Umbilical cord (tissue), 1 donor: ENCODE measurements at regions not wholly inside any gene's neighbourhood (a gene's known extent, or its start where the extent isn't known, plus 50 kb on each side); places are given as distances from the start of the nearest gene placed in this dataset.
A peak's percentile ranks its signal among the peaks of the same experiment; 100 is the strongest.

Experiments
- DNase-seq: peaks from one replicate; pipeline ENCODE4 v3.0.0-alpha.2; 2015; ENCODE audit warnings: low spot score

DNA sequence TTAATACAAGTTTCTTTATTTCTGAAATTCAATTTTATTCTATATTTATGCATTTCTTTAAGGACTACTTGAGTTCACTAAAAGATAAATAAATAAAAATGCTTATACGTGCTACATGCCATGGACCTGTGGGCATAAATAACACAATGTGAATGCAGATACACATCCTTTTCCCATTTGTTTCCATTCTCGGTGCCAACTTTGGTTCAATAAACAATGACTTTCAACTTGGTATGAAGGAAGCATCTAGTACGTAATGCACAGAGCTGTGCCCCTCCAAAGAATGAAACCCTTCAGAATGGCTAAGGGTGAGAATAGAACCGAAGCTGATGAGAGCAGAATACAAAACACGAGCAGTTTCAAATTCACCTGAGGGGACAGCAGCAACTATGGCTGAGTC, 409.3 kb downstream of the MTX2 start:
- DNase-seq: no peak

DNA sequence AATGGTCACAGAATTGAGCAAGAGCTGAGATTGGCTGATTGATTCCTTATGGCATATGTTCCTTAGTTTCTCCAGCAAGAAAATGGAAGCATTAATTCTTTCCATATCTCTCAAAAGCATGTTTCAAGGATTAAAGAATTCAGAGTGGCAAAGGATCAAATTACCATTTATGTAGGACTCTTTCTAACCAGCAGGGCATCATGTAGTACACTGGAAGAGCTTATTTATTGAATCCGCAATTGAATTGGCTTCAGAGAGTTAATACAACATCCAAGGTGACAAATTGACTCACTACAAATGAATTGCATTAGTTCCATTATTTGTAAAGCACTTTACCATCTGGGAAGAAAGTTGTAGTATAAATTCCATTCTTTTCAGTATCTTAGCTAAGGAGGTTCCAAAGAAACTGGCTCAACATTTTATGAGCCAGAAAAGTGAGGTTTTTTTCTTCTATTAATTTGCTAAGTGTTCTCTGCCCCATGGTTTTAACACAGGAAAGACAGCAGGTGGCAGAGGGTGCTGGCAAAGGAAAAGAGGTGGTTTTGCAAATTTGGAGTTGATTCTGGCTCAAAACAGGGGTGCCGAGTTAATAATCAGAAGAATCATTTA, 409.9 kb downstream of the MTX2 start:
- no peak for DNase-seq

DNA sequence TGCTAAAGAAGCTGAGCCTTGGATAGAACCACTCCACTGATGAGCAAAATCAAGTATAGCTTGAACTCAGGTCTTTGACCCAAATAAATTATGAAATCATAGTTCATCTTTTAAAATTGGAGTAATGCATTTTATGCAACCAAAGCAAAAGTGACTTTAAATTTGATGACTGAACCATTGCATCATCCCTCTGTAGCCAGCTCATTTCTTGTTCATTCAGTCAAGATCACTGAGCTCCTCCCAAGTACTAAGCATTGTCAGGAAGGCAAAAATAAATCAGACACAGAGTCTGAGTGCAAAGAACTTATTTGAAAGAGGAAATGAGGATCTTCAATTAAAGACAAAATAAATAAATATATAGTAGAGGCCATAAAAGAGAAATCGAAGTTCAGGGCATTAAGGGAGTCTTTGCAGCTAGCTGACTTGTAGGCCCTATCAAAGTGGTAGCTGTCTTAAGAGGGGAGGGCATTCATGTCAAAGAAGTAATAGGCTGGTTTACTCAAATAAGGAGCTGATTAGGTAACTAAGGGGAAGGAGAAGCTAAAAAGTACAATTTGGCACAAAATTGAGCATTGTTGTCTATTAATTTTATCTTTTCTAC, 411.8 kb downstream of the MTX2 start:
- no peak for DNase-seq

DNA sequence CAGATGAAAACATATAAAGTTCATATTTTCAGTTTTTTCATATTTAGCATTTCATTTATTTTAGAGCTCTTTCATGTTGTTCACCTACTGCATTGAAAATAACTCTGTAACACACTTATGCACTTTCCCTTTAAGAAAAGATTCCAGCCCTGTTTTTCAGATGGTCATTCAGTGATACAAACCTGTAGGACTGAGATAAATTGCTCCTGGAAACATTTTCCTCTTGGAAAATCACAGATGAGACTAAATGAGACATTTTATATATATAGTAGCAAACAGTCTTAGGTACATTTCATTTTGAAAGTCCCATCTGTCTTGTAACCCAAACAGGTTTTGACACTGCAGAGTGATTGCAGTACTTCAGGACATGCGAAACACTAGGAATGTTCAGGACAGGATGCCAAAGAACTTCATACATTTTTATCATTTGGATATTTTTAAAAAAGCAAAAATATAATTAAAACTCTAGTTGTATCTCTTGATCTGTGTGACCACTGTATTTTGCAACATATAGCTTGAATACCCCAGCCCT, 412.4 kb downstream of the MTX2 start:
- DNase-seq: no peak

DNA sequence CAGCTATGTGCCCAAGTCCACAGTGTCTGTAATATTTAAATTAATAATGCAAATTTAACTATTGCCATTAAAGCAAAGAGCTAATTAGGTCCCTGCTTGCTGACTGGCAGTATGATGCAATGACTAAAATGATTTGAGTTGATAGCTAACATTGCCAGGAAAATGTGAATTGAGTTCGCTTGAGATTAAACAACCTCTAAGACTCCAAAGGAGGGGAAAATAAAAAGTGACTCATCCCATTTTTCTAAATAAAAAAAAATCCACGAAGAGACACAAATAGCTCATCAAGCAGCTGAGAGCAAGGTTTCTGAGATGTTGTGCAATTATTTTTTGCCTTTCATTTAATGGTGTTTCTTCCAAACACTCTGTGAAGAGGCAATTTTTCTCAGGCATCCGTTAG, 413.0 kb downstream of the MTX2 start:
- DNase-seq: peak; percentile 68

DNA sequence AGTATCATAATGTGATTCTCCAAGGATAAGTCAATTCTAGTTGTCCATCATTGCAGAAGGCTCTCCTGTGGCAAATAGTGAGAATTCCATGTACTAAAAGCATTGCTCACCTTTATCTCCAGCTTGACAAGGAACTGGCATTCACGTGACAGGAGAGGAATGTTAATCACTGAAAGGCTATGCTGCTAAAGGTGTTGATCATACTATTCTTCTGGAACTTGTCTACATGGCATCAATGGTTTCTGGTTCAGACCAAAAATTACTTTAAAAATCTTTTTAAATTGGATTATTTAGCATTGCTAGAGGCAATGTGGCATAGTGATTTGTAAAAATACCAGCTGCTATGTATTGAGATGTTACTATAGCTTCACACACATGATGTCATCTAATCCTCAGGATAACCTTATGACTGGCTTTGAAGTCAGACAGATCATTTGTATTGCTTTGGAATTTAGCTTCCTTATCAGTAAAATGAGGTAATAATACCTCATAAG, 414.4 kb downstream of the MTX2 start:
- DNase-seq: peak; percentile 64

DNA sequence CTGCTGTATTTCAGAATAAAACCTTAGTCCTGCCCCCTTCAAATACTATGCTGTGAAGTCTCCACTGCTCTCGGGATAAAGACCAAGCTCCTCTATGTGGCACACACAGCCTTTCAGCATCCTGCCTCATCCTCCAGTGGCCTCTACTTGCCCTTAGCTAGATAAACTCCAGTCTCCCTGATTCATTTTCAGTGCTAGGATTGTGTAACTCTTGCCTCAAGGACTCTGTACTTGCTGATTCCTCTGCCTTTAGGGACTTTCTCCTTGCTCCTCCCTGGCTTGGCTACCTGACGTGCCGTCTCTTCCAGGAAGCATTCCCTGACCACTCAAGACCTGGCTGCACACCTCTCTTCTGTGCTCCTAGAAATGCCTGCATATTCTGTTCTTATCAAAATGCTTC, 416.7 kb downstream of the MTX2 start:
- DNase-seq: peak; percentile 71

DNA sequence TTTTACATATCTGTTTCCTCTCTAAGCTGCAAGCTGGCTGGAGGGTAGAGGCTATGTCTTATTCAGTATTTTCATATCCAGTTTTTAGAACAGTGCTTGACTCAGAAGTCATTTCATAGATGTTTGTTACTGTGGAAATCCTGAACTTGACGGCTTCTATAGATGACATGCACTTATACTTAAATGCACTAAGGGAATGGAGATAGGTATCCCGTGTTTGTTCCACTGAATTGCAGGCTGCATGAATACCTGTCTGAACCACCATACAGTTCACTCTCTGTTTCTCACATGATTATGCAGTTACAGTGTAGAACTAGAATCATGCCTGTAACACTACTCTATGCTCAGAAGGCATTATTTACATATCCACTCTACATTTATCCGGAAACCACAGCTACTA, 417.1 kb downstream of the MTX2 start:
- DNase-seq: no peak

DNA sequence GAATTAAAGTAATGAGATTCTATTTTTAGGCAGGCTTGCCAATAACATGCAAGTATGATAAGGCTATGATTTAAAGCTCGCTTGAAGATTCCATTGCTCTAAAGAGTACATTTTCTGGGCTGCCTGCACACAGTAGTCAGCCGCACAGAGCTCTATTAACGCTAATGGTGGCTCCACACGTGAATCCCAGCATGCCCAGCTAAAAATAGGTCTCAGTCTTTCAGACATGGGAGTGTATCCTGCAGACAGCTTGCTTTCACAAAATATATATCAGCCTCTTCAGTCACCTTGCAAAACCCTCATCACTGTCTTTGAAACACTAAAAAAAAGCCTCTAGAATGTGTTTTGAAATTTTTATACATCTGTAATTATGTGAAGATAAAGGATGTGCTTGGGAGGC, 418.1 kb downstream of the MTX2 start:
- no peak for DNase-seq

DNA sequence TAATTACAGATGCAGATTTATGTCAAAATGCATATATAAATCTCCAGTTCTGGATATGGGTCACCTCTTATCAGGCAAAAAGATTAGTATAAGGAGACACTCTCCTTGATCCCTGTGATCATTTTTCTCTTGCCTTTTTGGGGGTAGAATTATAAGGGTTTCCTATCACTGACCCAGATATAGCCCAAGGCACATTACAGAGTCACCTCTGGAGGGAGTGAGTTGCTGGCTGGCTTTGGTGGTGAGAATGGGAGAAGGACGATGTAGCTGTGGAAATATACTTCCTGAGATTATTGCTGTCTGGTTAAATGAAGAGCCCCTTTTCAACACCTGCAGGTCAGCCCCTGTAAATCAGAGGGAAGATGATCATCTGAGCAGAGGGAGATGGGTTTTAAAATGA, 418.7 kb downstream of the MTX2 start:
- no peak for DNase-seq

DNA sequence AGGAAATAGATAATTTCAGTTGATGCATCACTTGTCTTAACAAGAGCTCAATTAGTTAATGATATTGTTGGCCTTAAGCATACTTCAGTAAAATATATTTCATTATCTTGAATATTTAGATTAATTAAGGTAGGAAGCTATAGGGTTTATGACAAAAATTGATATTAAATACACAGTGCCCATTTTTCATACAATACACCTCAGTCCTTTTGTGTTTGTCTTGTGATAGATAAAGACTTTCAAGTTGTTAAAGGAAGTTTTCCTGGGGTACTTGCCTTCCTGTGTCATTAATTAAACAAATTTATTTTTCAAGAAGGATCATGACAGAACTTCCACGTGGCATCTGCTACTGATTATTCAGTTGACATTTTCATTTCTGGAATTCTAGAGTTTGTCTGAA, 420.5 kb downstream of the MTX2 start:
- DNase-seq: no peak

DNA sequence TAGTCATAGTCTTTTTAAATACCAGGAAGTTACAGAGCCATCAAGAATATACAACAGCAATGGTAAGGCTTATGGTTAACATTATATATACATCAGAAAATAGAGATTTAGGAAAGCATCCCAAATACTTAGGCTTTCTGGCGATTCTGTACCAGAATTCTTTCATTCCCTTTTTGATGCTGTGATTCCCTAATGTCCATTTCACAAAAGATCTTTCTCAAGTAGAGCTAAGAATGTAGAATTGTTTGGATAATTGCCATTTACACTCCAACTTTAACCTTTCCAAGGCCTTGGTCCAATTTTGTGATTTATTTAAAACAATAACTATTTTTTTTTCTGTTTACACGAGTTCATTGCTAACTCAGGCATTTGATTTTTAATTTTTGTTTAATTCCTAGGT, 422.2 kb downstream of the MTX2 start:
- DNase-seq: no peak

DNA sequence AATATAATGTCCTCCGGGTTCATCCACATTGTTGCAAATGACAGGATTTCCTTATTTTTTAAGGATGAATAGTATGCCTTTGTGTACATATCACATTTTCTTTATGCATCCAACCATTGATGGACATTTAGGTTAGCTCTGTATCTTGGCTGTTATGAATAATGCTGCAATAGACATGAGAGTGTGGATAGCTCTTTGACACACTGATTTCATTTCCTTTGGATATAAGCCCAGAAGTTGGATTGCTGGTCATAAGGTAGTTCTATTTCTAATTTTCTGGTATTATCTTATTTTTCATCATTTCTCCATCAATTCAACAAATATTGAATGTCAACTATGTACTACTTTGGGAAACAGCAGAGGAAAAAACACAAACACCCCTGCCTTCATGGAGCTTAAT, 423.3 kb downstream of the MTX2 start:
- DNase-seq: no peak

DNA sequence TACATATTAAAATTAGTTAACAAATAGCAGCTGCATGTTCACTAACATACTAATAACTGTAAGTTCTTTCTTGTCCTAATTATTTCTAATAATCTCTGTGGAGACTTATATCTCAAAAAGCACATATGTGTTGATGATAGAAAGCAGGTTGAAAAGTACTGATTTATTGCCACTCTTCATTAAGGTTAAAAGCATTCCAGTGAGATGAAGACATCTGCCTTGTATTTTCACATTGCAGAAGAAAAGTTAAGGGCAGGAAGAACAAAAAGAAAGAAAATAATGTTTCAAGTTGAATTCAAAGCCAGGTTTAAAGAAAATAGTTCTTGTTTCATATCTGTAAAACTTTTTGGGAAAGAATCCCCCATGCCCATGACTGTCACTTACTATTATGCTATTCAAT, 429.9 kb downstream of the MTX2 start:
- no peak for DNase-seq

DNA sequence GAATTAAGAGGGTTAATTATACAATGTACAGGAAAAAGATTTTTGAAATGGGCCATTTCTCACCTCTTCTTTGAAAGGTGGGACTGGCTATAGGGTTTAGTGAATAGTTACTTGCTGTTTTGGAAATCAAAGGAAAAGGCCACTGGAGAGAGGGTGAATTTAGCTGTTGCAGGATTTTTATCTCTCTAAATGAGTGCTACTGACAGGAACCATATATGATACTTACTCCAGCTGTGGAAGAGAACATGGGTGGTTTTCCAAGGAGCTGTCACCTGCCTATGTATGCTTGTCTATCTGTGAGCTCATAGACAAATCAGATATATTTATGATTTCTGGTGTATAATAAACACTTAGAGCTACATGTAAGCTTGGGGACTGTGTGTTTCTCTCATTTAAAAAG, 430.4 kb downstream of the MTX2 start:
- no peak for DNase-seq

DNA sequence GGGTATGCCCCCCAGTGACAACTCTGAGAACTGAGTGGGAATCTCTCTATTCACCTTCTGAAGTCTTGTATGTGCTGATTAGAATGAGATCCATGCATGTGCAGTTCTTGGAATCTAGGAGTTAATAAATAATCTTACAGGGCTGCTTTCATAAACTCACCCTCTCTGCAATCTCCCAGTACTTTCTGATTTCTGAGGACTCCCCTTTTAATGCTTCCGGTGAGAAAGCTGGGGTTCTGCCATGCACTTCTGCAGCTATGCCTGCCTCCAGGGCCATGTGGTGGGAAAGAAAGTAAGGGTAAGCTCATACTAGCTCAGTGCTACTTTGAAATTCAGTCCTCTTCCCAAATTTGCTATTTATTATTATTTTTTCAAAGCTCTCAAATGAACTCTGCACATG, 432.9 kb downstream of the MTX2 start:
- peak; percentile 57 for DNase-seq

DNA sequence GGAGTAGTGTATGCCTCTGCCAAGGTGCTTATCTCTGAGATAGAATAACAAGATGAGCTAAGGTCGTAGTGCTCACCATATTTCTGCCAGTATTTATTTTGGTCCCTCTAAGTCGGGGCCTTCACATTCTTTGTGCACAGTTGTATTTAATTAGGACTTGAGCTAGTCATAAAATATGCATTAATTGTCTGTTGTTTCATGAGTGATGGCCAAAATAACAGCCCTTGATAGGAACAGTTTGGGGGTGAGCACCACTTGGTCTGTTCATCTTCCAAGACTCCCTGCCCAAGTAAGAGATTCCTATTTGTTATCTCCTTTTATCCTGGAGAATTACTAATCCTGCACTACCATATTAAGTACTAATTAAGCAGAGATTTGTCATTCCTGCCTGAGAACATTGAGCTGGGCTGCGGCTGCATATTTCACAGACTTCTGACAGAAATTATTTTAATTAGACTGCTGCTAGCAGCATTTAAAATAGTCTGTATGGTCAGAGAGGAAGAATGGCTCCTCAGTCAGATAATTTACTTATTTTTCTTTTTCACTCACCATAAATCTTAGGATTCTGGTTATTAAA, 435.1 kb downstream of the MTX2 start:
- peak; percentile 44 for DNase-seq

DNA sequence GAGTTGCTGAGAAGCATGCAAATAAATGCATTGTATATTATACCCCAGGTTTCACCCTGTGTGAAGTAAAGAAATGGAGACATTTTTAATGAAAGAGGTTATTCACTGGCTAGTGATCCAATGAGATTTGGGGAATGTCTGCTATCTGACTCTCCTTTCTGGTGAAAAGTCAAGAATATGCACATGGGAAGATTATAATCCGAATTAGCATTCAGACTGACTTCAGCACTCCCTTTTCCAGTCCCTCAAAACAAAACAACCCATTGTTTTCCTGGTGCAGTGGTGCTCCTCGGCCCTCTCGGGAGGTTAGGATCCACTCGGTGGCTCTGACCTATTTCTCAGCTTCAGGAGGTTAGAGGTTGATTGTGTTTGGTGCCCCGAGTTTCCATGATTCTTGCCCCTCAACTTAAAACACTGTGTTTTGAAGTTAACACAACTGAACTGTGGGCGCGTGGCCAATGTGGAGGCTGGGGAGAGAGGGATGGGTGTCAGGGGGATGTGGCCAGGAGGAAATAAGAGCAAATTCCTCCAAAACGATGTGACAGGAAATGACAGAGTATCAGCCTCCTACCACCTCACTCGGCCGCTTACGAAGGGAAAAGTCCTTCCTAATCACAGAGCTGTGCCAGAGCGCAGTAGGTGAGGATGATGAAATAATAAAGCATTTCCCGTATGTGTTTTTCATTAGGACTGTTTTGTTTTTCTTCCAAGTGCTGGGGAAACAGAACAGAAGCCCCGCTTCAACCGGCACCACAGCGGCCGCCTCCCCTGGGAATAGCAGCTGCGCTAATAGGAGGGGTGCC, 440.1 kb downstream of the MTX2 start:
- no peak for DNase-seq

DNA sequence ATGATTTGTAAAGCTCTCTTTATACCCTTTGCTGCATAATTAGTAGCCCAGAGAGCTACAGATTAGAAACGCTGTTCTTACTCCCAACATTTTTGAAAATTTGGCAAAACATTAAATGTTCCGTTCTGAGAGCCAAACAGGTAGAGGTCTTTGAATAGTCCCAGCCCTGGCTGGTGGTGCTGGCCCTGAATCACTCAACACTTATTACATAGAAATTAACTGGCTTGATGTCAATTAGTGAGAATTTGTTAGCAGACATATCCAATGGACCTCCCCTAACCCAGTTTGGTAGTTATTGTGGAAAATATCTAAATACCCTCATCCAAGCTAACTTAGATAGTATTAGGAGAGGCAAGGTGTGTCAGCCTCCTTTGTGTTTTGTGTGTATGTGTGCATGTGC, 440.7 kb downstream of the MTX2 start:
- DNase-seq: no peak

DNA sequence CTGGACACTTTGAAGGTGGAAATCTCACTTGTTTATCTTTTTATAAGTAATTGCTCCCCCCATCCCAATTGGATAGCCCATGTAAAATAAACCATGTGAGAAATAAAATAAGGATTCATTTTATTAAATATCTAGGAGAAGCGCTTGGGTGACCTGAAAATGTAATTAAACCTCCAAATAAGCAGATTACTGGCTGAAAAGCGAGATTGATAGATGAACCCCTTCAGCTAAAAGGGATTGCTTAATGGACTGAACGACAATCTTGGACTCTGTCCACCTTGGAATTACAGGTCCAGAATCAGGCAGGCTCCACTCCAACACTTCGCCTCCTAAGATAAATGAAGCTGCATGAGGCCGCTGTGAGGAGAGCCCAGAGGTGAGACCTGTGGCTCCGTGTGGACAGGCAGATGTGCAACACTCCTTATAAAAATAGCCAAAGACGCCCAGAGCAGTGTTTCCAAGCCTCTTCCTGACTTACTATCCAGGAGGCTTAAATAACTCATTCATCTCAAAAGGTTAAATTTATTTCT, 441.5 kb downstream of the MTX2 start:
- DNase-seq: no peak

DNA sequence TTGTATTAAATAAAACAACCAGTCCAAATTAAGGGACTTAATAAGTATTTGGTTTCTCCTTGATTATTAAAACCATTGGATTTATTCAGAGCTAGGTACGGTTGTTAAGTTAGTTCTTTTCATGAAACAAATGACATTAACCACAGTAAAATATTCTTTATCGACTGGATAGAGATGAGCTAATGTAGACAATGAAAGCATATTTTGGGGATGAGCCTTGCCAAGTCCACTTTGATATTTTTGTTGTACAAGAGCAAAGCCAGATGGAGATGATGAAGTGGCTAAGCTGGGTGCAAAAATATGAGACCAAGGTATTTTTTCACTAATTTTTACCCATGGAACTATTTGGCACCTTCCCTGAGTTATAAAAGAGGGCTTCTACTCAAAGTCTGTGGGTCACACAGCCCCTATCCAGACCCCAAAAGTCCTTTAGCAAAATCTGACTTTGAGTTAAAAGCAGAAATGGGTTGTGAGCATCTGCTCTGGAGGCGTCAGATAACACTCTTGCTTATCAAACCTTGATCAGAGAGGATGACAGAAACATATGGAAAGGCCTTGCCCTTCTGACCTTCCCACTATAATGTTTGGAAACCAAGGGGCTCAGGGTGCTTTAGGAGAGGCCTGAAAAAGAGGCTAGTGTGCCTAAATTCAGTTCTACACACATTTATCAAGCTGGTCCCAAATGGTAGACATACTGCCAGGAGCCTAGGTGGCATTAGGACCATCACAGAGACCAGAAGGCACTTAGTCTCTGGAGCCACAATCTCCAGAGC, 456.8 kb downstream of the MTX2 start:
- no peak for DNase-seq
